RPMI7951 (cell line): ENCODE measurements at regions not wholly inside any gene's neighbourhood (a gene's known extent, or its start where the extent isn't known, plus 50 kb on each side); places are given as distances from the start of the nearest gene placed in this dataset.
"Not testable (repeated sequence)": the region's sequence is repeated elsewhere in the genome, so short reads cannot be mapped to it uniquely, and the experiment has no call there.

Experiments
- DNase-seq: peaks from one replicate; pipeline ENCODE4 v3.0.0-alpha.2; 2012; ENCODE audit warnings: low read depth

DNA sequence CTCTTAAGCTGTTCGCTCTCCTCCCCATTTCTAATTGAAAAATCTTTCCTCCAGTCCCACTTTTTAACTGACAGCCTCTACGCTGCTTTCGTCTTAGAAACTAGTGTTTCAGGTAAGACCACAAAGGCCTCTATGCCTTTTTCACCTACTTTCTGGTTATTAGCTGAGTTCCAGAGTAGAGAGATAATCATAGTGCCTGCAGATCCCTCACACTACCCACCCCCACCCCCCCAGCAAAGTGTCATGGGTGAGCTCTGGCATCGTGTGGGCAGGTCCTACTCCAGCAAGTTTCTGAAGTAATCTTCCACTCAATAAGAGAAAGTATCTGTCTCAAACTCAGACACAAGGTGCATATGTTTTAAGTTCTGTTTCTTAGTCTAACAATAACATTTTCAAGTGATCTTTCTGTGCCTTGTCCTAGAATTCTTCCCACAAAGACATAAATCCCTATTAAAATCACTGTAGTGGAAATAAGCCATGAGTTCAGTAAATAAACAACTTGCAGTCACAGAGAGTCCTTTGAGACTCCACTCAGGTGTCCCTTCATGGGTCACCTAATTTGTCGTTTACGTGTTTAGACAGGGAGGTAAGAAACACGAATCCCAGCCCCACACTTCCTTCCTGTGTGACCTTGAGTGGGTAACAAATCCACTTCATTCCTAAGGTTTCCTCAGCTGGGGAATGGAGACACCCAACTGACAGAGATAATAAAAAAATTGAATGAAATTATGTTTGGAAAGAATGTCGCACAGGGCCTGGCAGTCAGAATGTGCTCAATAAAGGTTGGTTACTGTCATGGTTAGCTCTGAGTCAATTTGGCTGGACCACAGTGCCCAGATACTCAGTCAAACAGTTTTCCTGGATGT, 228.9 kb upstream of the CAND1 start:
- DNase-seq, result no peak

DNA sequence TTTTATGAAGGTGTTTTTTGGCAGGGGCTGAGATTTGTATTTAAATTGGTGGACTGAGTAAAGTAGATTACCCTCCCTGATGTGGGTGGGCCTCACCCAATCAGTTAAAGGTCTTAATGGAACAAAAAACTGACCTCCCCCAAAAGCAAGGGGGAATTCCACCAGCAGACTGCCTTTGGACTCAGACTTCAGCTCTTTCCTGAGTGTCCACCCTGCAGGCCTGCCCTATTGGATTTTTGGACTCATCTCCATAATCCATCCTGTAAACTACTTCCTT, 228.4 kb upstream of the CAND1 start:
- no peak for DNase-seq

DNA sequence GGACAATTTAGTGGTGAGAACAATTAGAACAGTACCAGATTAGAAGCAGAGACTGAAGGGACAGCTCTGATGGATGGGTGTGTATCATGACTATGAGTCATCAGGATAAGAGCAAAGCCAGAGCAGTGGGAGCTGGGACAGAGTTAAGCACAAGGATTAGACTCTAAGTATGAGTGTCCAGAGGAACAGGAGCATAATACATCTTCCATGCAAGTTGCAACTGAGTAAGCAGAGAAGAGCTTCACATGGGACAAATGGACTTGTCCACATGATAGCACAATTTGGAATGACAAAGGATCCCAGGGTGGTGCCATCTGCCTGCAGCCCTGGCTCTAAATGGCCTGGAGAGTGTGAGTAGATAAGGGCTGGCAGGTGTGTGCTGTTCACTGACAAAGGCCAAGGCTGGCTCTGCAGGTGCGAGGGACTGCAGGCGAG, 226.4 kb upstream of the CAND1 start:
- no peak for DNase-seq

DNA sequence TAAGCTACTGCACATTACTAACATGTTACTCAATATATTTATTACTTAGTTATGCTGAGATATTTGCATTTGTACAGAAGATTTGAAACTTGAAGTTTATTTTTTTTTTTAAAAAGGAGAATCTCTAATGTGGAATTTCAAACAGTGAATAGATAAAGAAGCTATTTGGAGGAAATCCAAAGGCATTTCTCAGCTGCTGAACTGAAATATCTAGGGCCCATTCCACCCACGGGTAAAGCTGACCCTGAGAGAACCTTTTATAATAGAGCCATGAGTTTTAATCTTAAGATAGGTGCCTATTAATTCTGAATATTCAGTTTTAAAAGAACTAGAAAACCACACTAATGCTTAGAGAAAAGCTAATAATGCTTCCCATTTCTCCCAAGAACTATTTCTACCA, 225.4 kb upstream of the CAND1 start:
- no peak for DNase-seq

DNA sequence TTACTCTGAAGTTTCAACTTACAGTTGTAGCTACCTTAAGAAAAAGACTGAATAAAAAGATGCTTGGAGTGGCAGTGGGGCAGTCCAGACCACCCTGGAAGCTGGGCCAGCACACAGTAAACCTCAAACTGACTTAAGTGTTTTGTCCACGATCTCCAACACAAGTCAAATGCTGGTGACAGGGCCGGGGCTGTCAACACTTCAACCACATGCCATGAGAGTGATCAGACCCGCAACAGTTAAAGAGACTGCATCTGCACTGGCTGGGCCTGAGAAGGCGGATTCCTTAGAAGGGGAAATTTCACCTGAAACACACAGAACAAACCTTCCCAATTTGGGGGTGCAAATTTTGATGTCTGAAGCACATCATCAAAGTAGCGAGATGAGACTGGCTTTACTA, 223.5 kb upstream of the CAND1 start:
- no peak for DNase-seq

DNA sequence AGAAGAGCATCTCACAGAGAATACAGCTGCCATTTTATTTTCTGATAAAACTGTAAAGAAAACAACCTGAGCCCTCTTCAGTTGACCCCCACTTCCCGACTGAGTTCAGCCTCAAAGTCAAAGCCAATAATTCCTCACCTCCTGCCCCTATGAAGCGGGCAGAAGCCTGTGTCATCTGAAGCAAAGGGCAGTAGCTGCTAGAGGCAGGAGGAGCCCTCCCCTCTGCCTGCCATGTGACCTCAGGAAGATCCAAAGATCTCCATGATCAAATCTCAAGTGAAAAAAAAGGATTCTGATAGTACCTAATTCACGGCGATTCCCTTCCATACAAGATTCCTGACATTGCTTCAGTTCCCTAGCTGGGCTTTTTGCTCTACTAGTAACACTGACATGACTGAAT, 223.1 kb upstream of the CAND1 start:
- DNase-seq, result no peak

DNA sequence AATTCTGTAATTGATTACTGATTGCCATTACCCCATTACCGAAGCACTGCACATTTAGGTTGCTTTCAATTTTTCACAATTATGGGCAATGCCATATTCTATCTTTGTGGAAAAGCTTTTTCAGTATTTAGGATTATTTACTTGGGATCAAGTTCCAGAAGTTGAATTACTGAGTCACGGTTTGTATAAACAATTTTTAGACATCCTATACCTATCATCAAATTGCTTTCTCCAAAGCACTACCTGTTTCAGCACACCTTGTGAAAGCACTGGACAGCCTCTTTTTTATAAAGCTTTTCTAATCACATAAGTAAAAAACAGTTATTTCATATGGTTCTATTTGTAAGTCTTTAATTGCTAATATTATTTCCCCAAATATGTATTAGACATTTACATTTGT, 221.5 kb upstream of the CAND1 start:
- no peak for DNase-seq

DNA sequence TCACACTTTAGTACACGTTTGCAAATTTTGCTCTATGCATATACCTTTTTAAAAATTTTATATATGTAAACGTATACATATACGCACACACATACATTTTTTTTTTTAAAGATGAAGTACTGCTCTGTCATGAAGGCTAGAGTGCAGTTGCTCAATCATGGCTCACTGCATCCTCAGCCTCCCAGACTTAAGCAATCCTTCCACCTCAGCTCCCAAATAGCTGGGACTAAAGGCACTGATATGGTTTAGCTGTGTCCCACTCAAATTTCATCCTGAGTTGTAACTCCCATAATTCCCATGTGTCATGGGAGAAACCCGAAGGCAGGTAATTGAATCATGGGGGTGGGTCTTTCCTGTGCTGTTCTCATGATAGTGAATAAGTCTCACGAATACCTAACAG, 220.8 kb upstream of the CAND1 start:
- no peak for DNase-seq

DNA sequence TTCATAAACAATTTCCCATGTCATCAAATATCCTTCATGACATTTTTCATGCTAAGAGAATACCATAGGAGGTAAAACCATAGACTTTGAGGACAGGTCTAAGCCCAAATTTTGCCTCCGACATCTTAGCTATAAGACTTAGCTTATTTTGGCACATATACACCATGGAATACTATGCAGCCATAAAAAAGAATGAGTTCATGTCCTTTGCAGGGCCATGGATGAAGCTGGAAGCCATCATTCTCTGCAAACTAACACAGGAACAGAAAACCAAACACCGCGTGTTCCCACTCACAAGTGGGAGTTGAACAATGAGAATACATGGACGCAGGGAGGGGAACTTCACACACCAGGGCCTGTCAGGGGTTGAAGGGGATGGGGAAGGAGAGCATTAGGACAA, 220.0 kb upstream of the CAND1 start:
- DNase-seq, result not testable (repeated sequence)

DNA sequence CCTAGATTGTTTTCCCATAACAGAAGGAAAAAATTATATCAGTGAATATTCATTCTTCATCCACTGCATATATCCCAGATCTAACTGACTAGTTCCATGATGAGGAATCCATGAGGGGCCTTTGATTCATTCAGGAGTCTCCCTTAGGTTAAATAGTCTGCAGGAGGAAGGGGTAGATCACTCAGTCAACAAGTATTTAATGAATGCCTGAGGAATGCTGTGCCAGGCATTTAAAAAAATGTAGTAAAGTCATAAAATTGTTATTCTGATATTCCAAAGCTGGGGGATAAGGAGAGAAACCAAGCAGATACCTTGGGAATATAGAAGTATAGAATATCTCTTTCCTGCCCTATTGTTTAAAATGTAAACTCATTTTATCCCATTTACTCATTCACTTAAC, 216.2 kb upstream of the CAND1 start:
- DNase-seq, result no peak

DNA sequence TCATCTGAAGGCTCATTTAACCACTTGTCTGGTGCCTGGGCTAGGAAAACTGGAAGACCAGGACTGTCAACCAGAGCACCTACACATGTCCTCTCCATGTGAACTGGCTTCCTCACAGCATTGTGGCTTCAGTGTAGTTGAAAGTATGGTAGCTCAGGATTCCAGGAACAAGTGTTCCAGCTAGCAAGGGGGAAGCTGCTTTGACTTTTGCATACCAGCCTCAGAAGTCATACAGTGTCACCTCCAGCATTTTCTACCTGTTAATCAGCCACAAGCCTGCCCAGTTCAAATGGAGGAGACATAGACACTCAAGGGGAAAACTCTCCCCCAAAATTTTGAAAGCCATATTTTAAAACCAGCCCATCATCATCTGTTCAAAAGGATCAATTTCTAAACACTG, 212.8 kb upstream of the CAND1 start:
- no peak for DNase-seq

DNA sequence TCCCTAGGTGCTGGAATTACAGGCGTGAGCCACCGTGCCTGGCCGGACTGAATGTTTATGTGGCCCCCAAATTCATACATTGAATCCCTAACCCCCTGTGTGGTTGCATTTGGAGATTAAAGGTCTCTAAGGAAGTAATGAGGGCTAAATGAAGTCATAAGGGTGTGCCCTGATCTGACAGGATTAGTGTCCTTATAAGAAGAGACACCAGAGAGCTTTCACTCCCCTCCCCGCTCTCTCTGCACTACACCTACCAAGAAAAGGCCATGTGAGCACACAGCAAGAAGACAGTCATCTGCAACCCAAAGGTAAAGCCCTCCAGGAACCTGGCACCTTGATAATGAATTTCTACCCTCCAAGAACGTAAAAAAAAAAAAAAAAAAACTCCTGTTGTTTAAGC, 212.1 kb upstream of the CAND1 start:
- DNase-seq, result no peak

DNA sequence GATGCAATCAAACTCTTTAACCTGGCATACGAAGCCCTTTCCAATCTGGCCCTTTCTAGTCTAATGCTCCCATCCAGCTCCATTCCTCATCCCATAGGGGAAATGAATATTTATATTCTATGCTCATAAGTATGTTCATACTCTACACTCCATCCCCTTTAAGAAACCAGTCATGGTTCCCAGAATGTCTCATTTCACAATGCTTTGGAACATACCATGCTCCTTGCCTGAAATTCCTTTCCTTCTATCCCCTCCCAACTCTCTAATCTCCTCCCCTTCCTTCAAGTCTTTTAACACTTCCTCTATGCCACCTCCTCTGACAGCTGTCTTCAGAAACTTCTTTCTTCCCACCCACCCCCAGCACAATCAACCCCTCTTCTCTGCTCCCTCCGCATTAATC, 207.0 kb upstream of the CAND1 start:
- no peak for DNase-seq

DNA sequence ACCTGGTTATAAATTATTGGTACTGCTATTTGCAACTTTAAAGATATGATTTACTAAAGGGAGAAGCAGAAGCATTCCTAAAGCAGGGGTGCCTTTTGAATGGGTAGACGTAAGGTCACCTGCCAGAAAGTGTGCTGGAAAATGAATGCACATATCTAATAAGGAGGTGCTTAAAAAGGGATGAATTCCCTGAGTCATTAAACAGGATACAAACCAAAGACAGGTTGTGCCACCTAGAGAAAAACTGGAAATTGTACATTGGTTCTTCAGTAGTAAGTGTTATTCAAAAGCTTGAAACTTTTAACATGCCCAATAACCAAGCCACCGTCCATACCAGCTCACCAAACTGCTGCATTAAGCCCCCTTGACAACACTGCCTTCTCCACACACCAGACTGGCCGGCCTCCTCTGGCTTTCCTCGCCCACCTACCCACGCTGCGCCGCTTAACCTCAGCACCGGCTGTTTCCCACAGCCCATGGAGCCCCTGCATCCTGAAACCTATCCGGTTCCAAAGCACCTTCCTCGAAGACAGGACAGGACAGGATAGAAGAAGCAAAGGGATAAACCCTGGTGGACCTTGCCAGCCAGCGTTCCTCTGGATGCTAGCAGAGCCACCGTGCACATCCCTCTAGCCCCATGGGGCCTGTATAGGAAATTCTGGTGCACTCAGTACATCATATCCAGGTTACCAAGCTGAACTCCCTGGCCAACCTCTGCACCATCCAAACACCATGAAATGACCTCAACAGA, 201.5 kb upstream of the CAND1 start:
- no peak for DNase-seq

DNA sequence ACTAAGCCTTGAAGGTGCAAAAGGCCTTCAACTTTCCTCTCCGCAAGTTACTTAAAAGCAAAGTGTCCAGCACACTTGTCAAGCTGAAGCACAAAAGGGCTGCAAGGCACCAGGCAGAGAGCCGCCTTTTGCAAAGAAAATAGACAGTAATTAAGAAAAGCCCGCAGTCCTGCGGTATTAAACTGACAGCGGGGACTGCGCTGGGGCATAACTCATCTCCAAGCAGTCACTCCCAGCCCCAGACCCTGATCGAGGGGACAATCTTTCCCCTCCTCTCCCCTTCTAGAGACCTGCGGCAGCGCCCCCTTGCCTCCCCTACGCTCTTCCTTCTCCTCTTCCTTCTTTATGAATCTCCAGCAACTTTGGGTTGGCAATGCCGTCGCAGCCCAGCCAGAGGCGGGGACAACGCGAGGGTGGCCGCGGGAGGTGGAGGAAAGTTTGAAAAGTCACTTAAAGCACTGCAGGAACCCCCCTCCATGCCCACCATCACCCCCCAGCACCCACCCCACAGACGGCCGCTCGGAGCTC, 200.9 kb upstream of the CAND1 start:
- DNase-seq, result no peak

DNA sequence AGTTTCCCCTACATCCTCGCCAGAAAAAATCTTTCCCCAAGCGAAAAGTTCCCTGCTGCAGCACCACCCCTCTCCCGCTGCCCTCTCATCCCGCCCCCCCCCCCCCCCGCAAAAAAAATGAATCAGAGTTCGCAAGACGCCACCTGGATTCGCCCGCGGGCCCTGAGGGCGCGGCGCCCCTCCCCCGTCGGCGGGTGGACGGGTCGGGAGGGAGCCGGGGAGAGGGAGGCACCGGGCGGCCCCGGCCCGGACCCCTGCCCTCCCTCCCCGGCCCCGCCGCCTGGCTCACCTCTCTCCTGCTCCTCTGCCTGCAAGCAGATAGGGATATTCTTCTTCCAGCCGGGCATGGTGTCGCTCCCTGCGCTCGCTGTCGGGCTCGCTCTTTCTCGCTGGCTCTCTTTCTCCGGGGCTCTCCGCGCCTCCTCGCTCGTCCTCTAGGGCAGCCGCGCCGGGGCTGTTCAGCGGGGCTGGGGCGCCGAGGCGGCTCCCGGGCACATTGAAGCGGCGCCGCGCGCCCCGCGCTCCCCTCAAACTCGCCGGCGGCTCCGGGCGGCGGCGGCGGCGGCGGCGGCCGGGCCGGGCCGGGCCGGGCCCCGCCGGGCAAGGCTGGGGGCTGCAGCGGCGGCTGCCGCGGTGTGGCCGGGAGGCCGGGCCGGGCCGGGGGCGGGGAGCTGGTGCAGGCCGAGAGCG, 200.3 kb upstream of the CAND1 start:
- peak; percentile 34 for DNase-seq

DNA sequence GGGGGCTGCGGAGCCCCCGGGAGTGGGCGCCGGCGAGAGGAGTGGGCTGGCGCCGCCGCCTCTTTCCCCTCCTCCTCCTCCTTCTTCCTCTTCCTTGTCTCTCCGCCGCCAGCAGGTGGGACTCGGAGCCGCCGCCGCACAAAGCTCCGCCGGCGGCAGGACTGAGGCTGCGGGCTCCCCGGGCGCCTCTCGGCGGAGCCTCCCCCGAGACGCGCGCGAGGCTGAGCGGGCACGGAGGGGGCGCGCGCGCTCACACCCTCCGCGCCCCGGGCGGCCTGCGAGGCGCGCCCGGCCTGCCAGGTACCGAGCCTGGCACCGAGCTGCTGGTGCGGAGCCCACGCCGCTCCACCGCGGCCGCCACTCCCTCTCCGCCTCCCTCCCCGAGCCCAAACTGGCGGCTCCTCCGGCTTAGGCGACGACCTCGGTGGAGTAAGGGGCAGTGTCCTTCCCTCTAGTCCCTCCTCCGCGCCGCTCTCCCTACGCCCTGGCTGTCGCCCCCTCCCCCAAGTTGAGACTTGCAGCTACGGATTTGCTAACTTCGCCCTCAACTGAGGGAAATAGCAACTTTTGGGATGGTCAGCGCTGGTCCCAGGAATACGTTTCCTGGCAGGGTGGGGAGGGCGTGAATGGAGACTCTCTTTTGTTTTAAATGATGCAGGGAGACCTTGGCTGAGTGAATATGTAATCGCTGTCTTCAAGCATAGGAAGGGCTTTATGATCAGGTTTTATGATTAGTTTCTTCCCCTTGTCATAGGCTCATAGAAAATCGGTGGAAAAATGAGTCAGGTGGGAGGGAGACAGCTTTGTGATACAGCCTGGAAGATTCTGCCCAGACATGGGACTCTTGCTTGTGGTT, 199.5 kb upstream of the CAND1 start:
- DNase-seq, result peak; percentile 7

DNA sequence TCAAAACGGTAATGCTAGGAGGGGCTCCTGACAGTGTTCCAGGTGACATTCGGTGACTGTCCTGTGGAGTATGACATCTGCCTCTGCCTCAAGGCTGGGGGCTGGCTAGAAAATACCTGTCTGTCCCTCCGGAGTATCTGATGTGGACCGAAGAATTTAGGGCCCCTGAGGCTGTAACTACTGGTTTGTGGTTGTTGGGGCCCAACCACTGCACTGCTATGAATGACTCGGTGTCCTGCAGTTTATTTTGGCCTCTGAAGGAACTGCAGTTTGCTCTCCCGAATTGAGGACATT, 198.9 kb upstream of the CAND1 start:
- DNase-seq, result no peak

DNA sequence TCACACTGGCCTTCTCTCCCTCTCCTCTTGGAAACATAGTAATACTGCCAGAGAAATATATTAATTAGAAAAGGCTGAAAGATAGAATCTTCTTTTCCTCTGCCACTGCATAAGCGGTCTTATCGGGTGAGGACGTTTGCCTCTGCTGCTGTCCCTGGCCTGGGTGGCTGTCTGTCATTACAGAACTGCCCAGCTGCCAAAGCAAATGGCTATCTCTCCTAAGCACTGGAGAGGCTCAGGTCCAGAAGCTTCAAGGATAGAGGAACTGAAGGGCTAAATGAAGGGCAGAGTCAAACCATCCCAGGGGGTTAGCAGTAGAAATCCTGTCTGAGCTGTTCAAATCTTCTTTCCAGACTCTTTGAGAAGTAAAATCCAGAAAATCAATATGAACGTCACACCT, 198.6 kb upstream of the CAND1 start:
- no peak for DNase-seq

DNA sequence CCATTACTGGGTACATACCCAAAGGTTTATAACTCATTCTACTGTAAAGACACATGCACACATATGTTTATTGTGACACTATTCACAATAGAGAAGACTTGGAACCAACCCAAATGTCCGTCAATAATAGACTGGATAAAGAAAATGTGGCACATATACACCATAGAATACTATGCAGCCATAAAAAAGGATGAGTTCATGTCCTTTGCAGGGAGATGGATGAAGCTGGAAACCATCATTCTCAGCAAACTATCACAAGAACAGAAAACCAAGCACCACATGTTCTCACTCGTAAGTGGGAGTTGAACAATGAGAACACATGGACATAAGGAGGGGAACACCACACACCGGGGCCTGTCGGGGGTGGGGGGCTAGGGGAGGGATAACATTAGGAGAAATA, 196.9 kb upstream of the CAND1 start:
- DNase-seq, result not testable (repeated sequence)

DNA sequence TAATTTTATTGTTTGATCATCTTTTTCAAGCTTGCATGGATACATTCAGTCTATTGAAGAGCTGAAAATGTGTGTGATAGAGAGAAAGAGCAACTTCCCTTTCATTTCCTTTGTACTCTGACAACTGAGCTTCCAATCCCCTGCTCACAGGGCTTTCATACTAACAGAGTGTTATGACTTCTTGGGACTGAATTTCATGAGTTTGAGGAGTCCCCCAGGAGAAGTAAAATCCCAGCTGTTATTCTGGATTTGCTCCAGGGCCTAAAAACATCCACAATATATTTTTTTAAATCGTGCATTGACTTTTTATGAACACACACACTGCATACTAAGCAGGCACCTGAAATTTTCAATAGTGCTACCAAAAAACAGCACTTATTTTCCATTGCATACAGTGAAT, 195.8 kb upstream of the CAND1 start:
- DNase-seq, result no peak

DNA sequence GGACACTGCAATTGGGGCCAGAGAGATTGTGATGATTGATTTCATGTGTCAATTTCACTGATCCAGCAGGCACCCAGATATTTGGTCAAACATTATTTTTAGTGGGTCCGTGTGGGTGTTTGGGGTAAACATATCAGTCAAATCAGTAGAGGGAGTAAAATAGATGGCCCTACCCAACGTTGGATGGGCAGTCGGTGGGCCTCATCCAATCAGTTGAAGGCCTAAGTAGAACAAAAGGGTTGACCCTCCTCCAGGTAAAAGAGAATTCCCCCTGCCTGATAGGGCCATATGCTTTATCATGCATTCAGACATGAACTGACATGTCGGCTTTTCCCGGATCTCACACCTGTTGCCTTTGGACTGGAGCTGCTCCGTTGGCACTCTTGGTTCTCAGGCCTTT, 195.1 kb upstream of the CAND1 start:
- DNase-seq, result no peak
